Type B pancreatic cell (in vitro differentiated cells): ENCODE measurements at regions not wholly inside any gene's neighbourhood (a gene's known extent, or its start where the extent isn't known, plus 50 kb on each side); places are given as distances from the start of the nearest gene placed in this dataset.

Experiments used
- DNase-seq: peaks from one replicate; pipeline ENCODE4 v3.0.0; 2021; ENCODE audit warnings: mixed read lengths; ENCODE audit not compliant: unreplicated experiment; ENCODE audit errors: extremely low spot score
- H3K27ac Mint-ChIP-seq: 2 replicates; pipeline ENCODE4 v1.8.0; 2021; ENCODE audit warnings: mild to moderate bottlenecking, mixed read lengths
- H3K27me3 Mint-ChIP-seq: 2 replicates; pipeline ENCODE4 v1.8.0; 2021; ENCODE audit warnings: mixed read lengths
- H3K36me3 Mint-ChIP-seq: 2 replicates; pipeline ENCODE4 v1.8.0; 2021; ENCODE audit warnings: mixed read lengths
- H3K4me1 Mint-ChIP-seq: one replicate; pipeline ENCODE4 v1.8.0; 2021; ENCODE audit warnings: mixed read lengths; ENCODE audit not compliant: unreplicated experiment
- H3K4me3 Mint-ChIP-seq: 2 replicates; pipeline ENCODE4 v1.8.0; 2021; ENCODE audit warnings: mild to moderate bottlenecking, mixed read lengths
- H3K9me3 Mint-ChIP-seq: 2 replicates; pipeline ENCODE4 v1.8.0; 2021; ENCODE audit warnings: mixed read lengths
- CTCF ChIP-seq: fragments of 200-600 bp; sonication (generic); conservative IDR thresholded peaks from 2 replicates; pipeline ENCODE4 v1.5.0; 2021; ENCODE audit warnings: antibody characterized with exemption, mild to moderate bottlenecking

GRCh38 chr12:82605115-82605514, 81.6 kb upstream of the TMTC2 start:
- Mint-ChIP-seq H3K4me1 (no peaks in the 10 kb centered on the region), H3K4me3 (no peak overlapping the region), H3K36me3 (no peaks in the 10 kb centered on the region), H3K27me3 (no peaks in the 10 kb centered on the region), H3K27ac (no peak overlapping the region), H3K9me3 (peaks cover 4% of the 10 kb centered on the region)
- no peak for DNase-seq
- TF ChIP-seq CTCF: no peak

- TF ChIP-seq CTCF: no peak
- Mint-ChIP-seq H3K36me3 (no peaks in the 10 kb centered on the region), H3K27ac (no peak overlapping the region), H3K4me3 (no peak overlapping the region), H3K27me3 (no peaks in the 10 kb centered on the region), H3K9me3 (no peaks in the 10 kb centered on the region), H3K4me1 (no peaks in the 10 kb centered on the region)
- DNase-seq: no peak
Observed at GRCh38 chr12:82608706-82609105, 78.0 kb upstream of the TMTC2 start.

GRCh38 chr12:82609234-82609914, 77.3 kb upstream of the TMTC2 start:
- H3K27ac Mint-ChIP-seq: peak overlapping the region; percentile 24
- DNase-seq: no peak

GRCh38 chr12:82619644-82620043, 67.1 kb upstream of the TMTC2 start:
- H3K27me3 Mint-ChIP-seq: no peaks in the 10 kb centered on the region
- no peaks in the 10 kb centered on the region for H3K36me3 Mint-ChIP-seq
- H3K4me1 Mint-ChIP-seq: no peaks in the 10 kb centered on the region
- no peak for DNase-seq
- TF ChIP-seq CTCF: no peak
- no peak overlapping the region for H3K4me3 Mint-ChIP-seq
- H3K27ac Mint-ChIP-seq: no peak overlapping the region
- no peaks in the 10 kb centered on the region for H3K9me3 Mint-ChIP-seq

More at GRCh38 chr12:82609234-82609914, 77.3 kb upstream of the TMTC2 start:
- Mint-ChIP-seq H3K4me3 (no peak overlapping the region), H3K36me3 (no peaks in the 10 kb centered on the region), H3K4me1 (no peaks in the 10 kb centered on the region), H3K27me3 (no peaks in the 10 kb centered on the region), H3K9me3 (no peaks in the 10 kb centered on the region)
- TF ChIP-seq CTCF: no peak

- Mint-ChIP-seq H3K4me3 (no peak overlapping the region), H3K36me3 (no peaks in the 10 kb centered on the region), H3K27ac (no peak overlapping the region), H3K4me1 (no peaks in the 10 kb centered on the region), H3K27me3 (no peaks in the 10 kb centered on the region), H3K9me3 (no peaks in the 10 kb centered on the region)
- TF ChIP-seq CTCF: no peak
- DNase-seq: no peak
Observed at GRCh38 chr12:82620917-82621316, 65.8 kb upstream of the TMTC2 start.
